Inferior parietal cortex (tissue), 1 donor: ENCODE measurements at regions not wholly inside any gene's neighbourhood (a gene's known extent, or its start where the extent isn't known, plus 50 kb on each side); places are given as distances from the start of the nearest gene placed in this dataset.

Experiments used
- DNase-seq: peaks from one replicate; pipeline ENCODE4 v3.0.0-alpha.2; 2016; ENCODE audit errors: extremely low spot score

GRCh38 chr10:29688230-29688661, 53.5 kb upstream of the SVIL start:
- no peak for DNase-seq

- no peak for DNase-seq
These were observed 52.8 kb upstream of the SVIL start for GRCh38 chr10:29687421-29688164.

- DNase-seq: no peak
These were observed 50.7 kb upstream of the SVIL start for GRCh38 chr10:29685506-29685905.
